ENCODE measurements at regions not wholly inside any gene's neighbourhood (a gene's known extent, or its start where the extent isn't known, plus 50 kb on each side); places are given as distances from the start of the nearest gene placed in this dataset.

GRCh38 chr20:22216984-22217383, 367.4 kb downstream of the FOXA2 start:
- 74 to 75% methylated on average over 11 of the region's 11 CpGs for WGBS, 2 donors
- H3K27me3 ChIP-seq = peaks cover 0 to 22% (median 7%) of the 10 kb centered on the region in 7 donors
- H3K4me3 ChIP-seq = no peak overlapping the region
- H3K9me3 ChIP-seq = no peaks in the 10 kb centered on the region
- H3K4me1 ChIP-seq = no peaks in the 10 kb centered on the region
- no peak for DNase-seq
- no peak overlapping the region for H3K27ac ChIP-seq
- ATAC-seq = no peak
- intact Hi-C loops (cut with DNase I) = no loop called here
- no peaks in the 10 kb centered on the region for H3K36me3 ChIP-seq
- no peak for TF ChIP-seq CTCF (IDR thresholded peaks at IDR 0.05)

- intact Hi-C loops (cut with DNase I) = no loop called here
- no peak for TF ChIP-seq CTCF (IDR thresholded peaks at IDR 0.05)
- H3K36me3 ChIP-seq = no peaks in the 10 kb centered on the region
- no peaks in the 10 kb centered on the region for H3K4me1 ChIP-seq
- DNase-seq (no peak), ATAC-seq (no peak)
- peaks cover 0 to 22% (median 7%) of the 10 kb centered on the region in 7 donors for H3K27me3 ChIP-seq
- H3K9me3 ChIP-seq = peaks cover 0 to 5% (median 0%) of the 10 kb centered on the region in 11 donors
- no peak overlapping the region for H3K27ac ChIP-seq
- no peak overlapping the region for H3K4me3 ChIP-seq
- WGBS, 2 donors = 76 to 77% methylated on average over 3 of the region's 3 CpGs
Measured at GRCh38 chr20:22214296-22214695, 370.1 kb downstream of the FOXA2 start.

- WGBS, 2 donors = 47 to 55% methylated on average over 4 of the region's 4 CpGs
- no peaks in the 10 kb centered on the region for H3K36me3 ChIP-seq
- intact Hi-C loops (cut with DNase I) = no loop called here
- no peak overlapping the region for H3K4me3 ChIP-seq
- H3K27ac ChIP-seq = no peak overlapping the region
- no peaks in the 10 kb centered on the region for H3K4me1 ChIP-seq
- no peak for TF ChIP-seq CTCF (IDR thresholded peaks at IDR 0.05)
- H3K9me3 ChIP-seq = peaks cover 0 to 11% (median 0%) of the 10 kb centered on the region in 11 donors
- ATAC-seq = peak in 1 of 8 donors; percentile 74
- no peak for DNase-seq
- H3K27me3 ChIP-seq = peaks cover 0 to 22% (median 7%) of the 10 kb centered on the region in 7 donors
Measured at GRCh38 chr20:22213271-22213670, 371.1 kb downstream of the FOXA2 start.

GRCh38 chr20:22207280-22207679, 377.1 kb downstream of the FOXA2 start:
- Histone ChIP-seq H3K27me3 (peaks cover 0 to 5% (median 0%) of the 10 kb centered on the region in 7 donors), H3K9me3 (peaks cover 0 to 26% (median 5%) of the 10 kb centered on the region in 11 donors), H3K4me1 (no peaks in the 10 kb centered on the region), H3K4me3 (no peak overlapping the region), H3K27ac (no peak overlapping the region), H3K36me3 (no peaks in the 10 kb centered on the region)
- no peak for DNase-seq
- no peak for ATAC-seq
- TF ChIP-seq CTCF (IDR thresholded peaks at IDR 0.05) = no peak
- intact Hi-C loops (cut with DNase I) = no loop called here
